ENCODE measurements at regions not wholly inside any gene's neighbourhood (a gene's known extent, or its start where the extent isn't known, plus 50 kb on each side); places are given as distances from the start of the nearest gene placed in this dataset.

- Histone ChIP-seq H3K36me3 (ENCODE audit: low read depth) (no peaks in the 10 kb centered on the region), H3K9me3 (peaks cover 53% of the 10 kb centered on the region), H3K4me3 (no peak overlapping the region), H3K4me1 (ENCODE audit: low read depth) (no peaks in the 10 kb centered on the region)
- DNase-seq, result no peak
- intact Hi-C loops (cut with DNase I, micrococcal nuclease), result no loop called here
- TF ChIP-seq CTCF (IDR thresholded peaks at IDR 0.05), result no peak
- no peak for ATAC-seq
Observed at GRCh38 chr19:22914646-22915045, 82.6 kb downstream of the ZNF723 start.

GRCh38 chr19:22918221-22918620 lies 84.8 kb downstream of the ZNF728 start:
- Histone ChIP-seq H3K4me3 (no peak overlapping the region), H3K4me1 (ENCODE audit: low read depth) (no peaks in the 10 kb centered on the region), H3K9me3 (peaks cover 51% of the 10 kb centered on the region), H3K36me3 (ENCODE audit: low read depth) (no peaks in the 10 kb centered on the region)
- no peak for ATAC-seq
- DNase-seq, result no peak
- no peak for TF ChIP-seq CTCF (IDR thresholded peaks at IDR 0.05)
- intact Hi-C loops (cut with DNase I, micrococcal nuclease), result no loop called here

- no peaks in the 10 kb centered on the region for H3K36me3 ChIP-seq (ENCODE audit: low read depth)
- intact Hi-C loops (cut with DNase I, micrococcal nuclease), result no loop called here
- no peak for ATAC-seq
- H3K4me1 ChIP-seq (ENCODE audit: low read depth), result no peaks in the 10 kb centered on the region
- no peak overlapping the region for H3K4me3 ChIP-seq
- no peak for TF ChIP-seq CTCF (IDR thresholded peaks at IDR 0.05)
- DNase-seq, result no peak
- H3K9me3 ChIP-seq, result peaks cover 55% of the 10 kb centered on the region
Observed at GRCh38 chr19:22919946-22920345, 83.0 kb downstream of the ZNF728 start.
